Fibroblast of the aortic adventitia (primary cell): ENCODE measurements at regions not wholly inside any gene's neighbourhood (a gene's known extent, or its start where the extent isn't known, plus 50 kb on each side); places are given as distances from the start of the nearest gene placed in this dataset.

ENCODE experiments used
- DNase-seq: peaks from one replicate; pipeline ENCODE4 v3.0.0-alpha.2; 2010; ENCODE audit warnings: low read depth
- H3K4me3 ChIP-seq: 2 replicates; pipeline ENCODE4 v1.5.1; 2011; ENCODE audit warnings: low read depth, mild to moderate bottlenecking, control low read depth, low read length, moderate library complexity
- CTCF ChIP-seq: IDR thresholded peaks from 2 replicates; pipeline ENCODE4 v1.5.1; 2011; ENCODE audit warnings: mild to moderate bottlenecking, low read length, control low read depth, inconsistent platforms; ENCODE audit not compliant: insufficient read depth

- no peak for DNase-seq
- no peak overlapping the region for H3K4me3 ChIP-seq
- no peak for TF ChIP-seq CTCF
Measured at GRCh38 chr6:66355471-66355870, 648.4 kb upstream of the EYS start.

DNA sequence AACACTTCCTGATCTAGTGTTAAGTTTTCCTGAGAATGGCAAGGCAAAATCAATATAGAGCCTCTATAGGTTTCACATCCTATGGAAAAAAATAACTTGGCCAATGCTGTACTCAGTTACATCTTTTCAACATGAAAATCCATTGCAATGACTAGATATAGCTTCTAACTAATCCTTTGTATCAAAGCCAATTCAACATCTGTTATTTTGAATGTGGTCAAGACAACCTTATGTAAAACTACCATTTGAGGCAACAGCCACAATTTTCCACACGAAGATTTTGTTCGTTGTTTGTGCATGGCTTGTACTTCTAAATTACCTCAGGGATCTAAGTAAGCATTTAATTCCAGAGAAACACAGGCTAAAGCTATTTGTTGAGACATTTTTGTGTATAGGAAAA is 637.8 kb upstream of the EYS start:
- no peak for DNase-seq
- no peak for TF ChIP-seq CTCF
- no peak overlapping the region for H3K4me3 ChIP-seq

GRCh38 chr6:66340736-66341135 is 633.7 kb upstream of the EYS start:
- DNase-seq: no peak
- no peak overlapping the region for H3K4me3 ChIP-seq
- TF ChIP-seq CTCF: no peak

DNA sequence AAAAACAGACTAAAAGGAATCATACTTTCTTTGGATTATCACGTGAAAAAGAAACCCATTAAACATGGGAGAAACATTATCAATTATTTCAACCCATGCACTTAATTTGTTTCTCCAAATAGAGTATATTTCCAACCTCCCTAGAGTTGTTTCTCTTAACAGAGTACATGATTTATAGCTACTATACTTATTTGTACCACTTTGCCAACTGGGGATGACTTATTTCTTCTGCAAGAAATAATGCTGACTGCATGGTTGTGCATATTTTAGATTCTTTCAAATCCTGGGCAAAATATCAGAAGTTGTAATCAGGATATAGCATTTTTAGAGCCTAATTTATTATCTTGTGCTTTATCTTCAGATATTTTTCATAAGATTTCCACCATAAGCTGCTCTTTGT is 629.1 kb upstream of the EYS start:
- TF ChIP-seq CTCF: no peak
- DNase-seq: no peak
- H3K4me3 ChIP-seq: no peak overlapping the region

- no peak for TF ChIP-seq CTCF
- DNase-seq: no peak
Measured at GRCh38 chr6:66328200-66328599, 621.2 kb upstream of the EYS start.

DNA sequence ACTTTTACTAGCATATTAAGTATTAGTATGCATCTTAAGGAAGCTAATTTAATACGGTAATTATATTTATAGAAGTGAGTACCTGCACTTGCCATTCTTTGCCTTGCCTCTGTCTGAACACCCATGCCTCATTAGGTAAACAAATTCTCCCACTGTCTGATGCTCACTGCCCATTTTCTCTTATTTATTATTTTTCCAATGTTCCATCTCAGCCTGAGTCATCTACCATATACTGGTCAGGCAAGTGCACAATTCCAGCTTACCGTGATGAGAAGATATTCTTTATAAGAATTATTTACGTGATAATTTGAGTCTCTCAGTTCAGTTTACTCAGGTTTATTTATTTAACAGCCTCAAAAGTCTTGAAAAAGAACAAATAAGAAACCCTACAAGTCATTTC is 619.2 kb upstream of the EYS start:
- TF ChIP-seq CTCF: no peak
- no peak overlapping the region for H3K4me3 ChIP-seq
- DNase-seq: no peak

More at GRCh38 chr6:66328200-66328599, 621.2 kb upstream of the EYS start:
- H3K4me3 ChIP-seq: no peak overlapping the region

GRCh38 chr6:66321017-66321416 is 614.0 kb upstream of the EYS start:
- no peak overlapping the region for H3K4me3 ChIP-seq
- DNase-seq: no peak
- TF ChIP-seq CTCF: no peak
